GM19463 (cell line): ENCODE measurements at regions not wholly inside any gene's neighbourhood (a gene's known extent, or its start where the extent isn't known, plus 50 kb on each side); places are given as distances from the start of the nearest gene placed in this dataset.
"Not testable (repeated sequence)": the region's sequence is repeated elsewhere in the genome, so short reads cannot be mapped to it uniquely, and the experiment has no call there.

Source experiments
- ATAC-seq: cut with Tn5 transposase; IDR thresholded peaks from one replicate; pipeline ENCODE4 v1.9.1; 2021; ENCODE audit warnings: mild to moderate bottlenecking, moderate library complexity; ENCODE audit not compliant: unreplicated experiment

GRCh38 chr1:206256935-206257334 is 53.6 kb downstream of the SRGAP2 start:
- peak; percentile 90 for ATAC-seq

- ATAC-seq: not testable (repeated sequence)
These were observed 58.1 kb downstream of the SRGAP2 start for GRCh38 chr1:206261473-206261872.

- not testable (repeated sequence) for ATAC-seq
These were observed 59.1 kb downstream of the SRGAP2 start for GRCh38 chr1:206262424-206262823.

GRCh38 chr1:206264916-206265315 is 61.6 kb downstream of the SRGAP2 start:
- ATAC-seq: not testable (repeated sequence)

- ATAC-seq: not testable (repeated sequence)
These were observed 67.8 kb downstream of the SRGAP2 start for GRCh38 chr1:206271153-206271552.

- not testable (repeated sequence) for ATAC-seq
These were observed 69.8 kb downstream of the SRGAP2 start for GRCh38 chr1:206273104-206273503.

GRCh38 chr1:206276143-206276542 is 72.8 kb downstream of the SRGAP2 start:
- not testable (repeated sequence) for ATAC-seq

GRCh38 chr1:206278683-206279082 is 75.3 kb downstream of the SRGAP2 start:
- ATAC-seq: not testable (repeated sequence)

GRCh38 chr1:206280683-206281082 is 77.3 kb downstream of the SRGAP2 start:
- not testable (repeated sequence) for ATAC-seq

- ATAC-seq: peak; percentile 69
These were observed 78.7 kb downstream of the SRGAP2 start for GRCh38 chr1:206281912-206282654.

GRCh38 chr1:206285024-206285960 is 82.0 kb downstream of the SRGAP2 start:
- peak; percentile 26 for ATAC-seq

GRCh38 chr1:206287759-206288158 is 84.4 kb downstream of the SRGAP2 start:
- ATAC-seq: not testable (repeated sequence)

- ATAC-seq: not testable (repeated sequence)
These were observed 85.1 kb downstream of the SRGAP2 start for GRCh38 chr1:206288453-206288852.

- not testable (repeated sequence) for ATAC-seq
These were observed 94.0 kb downstream of the SRGAP2 start for GRCh38 chr1:206297145-206298031.

GRCh38 chr1:206298032-206298392 is 94.7 kb downstream of the SRGAP2 start:
- ATAC-seq: not testable (repeated sequence)

GRCh38 chr1:206299181-206299791 is 95.9 kb downstream of the SRGAP2 start:
- ATAC-seq: not testable (repeated sequence)

GRCh38 chr1:206299942-206300341 is 96.6 kb downstream of the SRGAP2 start:
- not testable (repeated sequence) for ATAC-seq

GRCh38 chr1:206302056-206302455 is 98.7 kb downstream of the SRGAP2 start:
- ATAC-seq: not testable (repeated sequence)

GRCh38 chr1:206307442-206307841 is 104.1 kb downstream of the SRGAP2 start:
- ATAC-seq: not testable (repeated sequence)

GRCh38 chr1:206310948-206311347 is 107.6 kb downstream of the SRGAP2 start:
- not testable (repeated sequence) for ATAC-seq
